Breast epithelium (tissue), 4 donors: ENCODE measurements at regions not wholly inside any gene's neighbourhood (a gene's known extent, or its start where the extent isn't known, plus 50 kb on each side); places are given as distances from the start of the nearest gene placed in this dataset.

Source experiments
- DNase-seq, 2 donors: peaks; one replicate each; pipeline ENCODE4 v3.0.0-alpha.2; 2019; ENCODE audit warnings: low spot score in 2 of 2
- H3K27ac ChIP-seq, 2 donors: fragments of 200-600 bp; sonication (generic) in 1 of 2; one replicate each; pipeline ENCODE4 v1.5.1; 2016 to 2019; ENCODE audit warnings: mild to moderate bottlenecking in 1 of 2
- H3K27me3 ChIP-seq, 2 donors: fragments of 200-600 bp; sonication (generic) in 1 of 2; one replicate each; pipeline versions ENCODE4 v1.5.1 to v1.6.0; 2017 to 2019; ENCODE audit warnings: control low read depth in 1 of 2, mild to moderate bottlenecking in 1 of 2
- H3K36me3 ChIP-seq: fragments of 200-600 bp; one replicate; pipeline ENCODE4 v1.5.1; 2019
- H3K4me1 ChIP-seq, 2 donors: fragments of 200-600 bp; sonication (generic); one replicate each; pipeline ENCODE4 v1.5.1; 2016 to 2019; ENCODE audit warnings: control low read depth in 1 of 2
- H3K4me3 ChIP-seq, 3 donors: fragments of 200-600 bp; sonication (generic); 1 replicate in 2 of 3; 2 replicates in 1 of 3; pipeline ENCODE4 v1.5.1; 2016 to 2019; ENCODE audit warnings: mild to moderate bottlenecking in 3 of 3, moderate library complexity in 2 of 3
- H3K9me3 ChIP-seq, 2 donors: fragments of 200-600 bp; sonication (generic) in 1 of 2; one replicate each; pipeline ENCODE4 v1.5.1; 2016 to 2019; ENCODE audit warnings: control low read depth in 1 of 2
- CTCF ChIP-seq, 3 donors: fragments of 450-650 bp; IDR thresholded peaks; one replicate each; pipeline ENCODE4 v1.5.1; 2016 to 2017; ENCODE audit warnings: antibody characterized with exemption in 3 of 3, mild to moderate bottlenecking in 3 of 3, moderate library complexity in 3 of 3
- POLR2A ChIP-seq: fragments of 450-650 bp; IDR thresholded peaks from one replicate; pipeline ENCODE4 v1.6.1; 2016; ENCODE audit warnings: antibody characterized with exemption, mild to moderate bottlenecking, moderate library complexity
- POLR2AphosphoS5 ChIP-seq, 3 donors: sonication (generic); formaldehyde crosslinking; IDR thresholded peaks; one replicate each; pipeline ENCODE4 v1.6.1; 2017; ENCODE audit warnings: antibody characterized with exemption in 3 of 3
- intact Hi-C: fragments of 100-400 bp; cut with DNase I; formaldehyde crosslinking; loops from one replicate; pipeline ENCODE4 v1.15.1; 2023; ENCODE audit warnings: low total_unique reads

GRCh38 chr12:58481811-58482210 is 438.5 kb downstream of the LRIG3 start:
- TF ChIP-seq CTCF (IDR thresholded peaks at IDR 0.05) (no peak), POLR2AphosphoS5 (IDR thresholded peaks at IDR 0.05) (no peak), POLR2A (no peak)
- intact Hi-C loops, result no loop called here

GRCh38 chr12:58487255-58487654 is 433.0 kb downstream of the LRIG3 start:
- Histone ChIP-seq H3K36me3 (no peaks in the 10 kb centered on the region), H3K4me3 (no peak overlapping the region), H3K27ac (no peak overlapping the region), H3K4me1 (no peaks in the 10 kb centered on the region), H3K27me3 (no peaks in the 10 kb centered on the region), H3K9me3 (no peaks in the 10 kb centered on the region)
- TF ChIP-seq POLR2AphosphoS5 (IDR thresholded peaks at IDR 0.05), result no peak
- TF ChIP-seq POLR2A, result no peak
- no peak for TF ChIP-seq CTCF (IDR thresholded peaks at IDR 0.05)
- no peak for DNase-seq
- intact Hi-C loops, result no loop called here

More at GRCh38 chr12:58481811-58482210, 438.5 kb downstream of the LRIG3 start:
- no peak for DNase-seq
- H3K4me3 ChIP-seq, result no peak overlapping the region
- H3K27ac ChIP-seq, result no peak overlapping the region
- no peaks in the 10 kb centered on the region for H3K27me3 ChIP-seq
- H3K4me1 ChIP-seq, result no peaks in the 10 kb centered on the region
- no peaks in the 10 kb centered on the region for H3K36me3 ChIP-seq
- H3K9me3 ChIP-seq, result no peaks in the 10 kb centered on the region

- Histone ChIP-seq H3K4me3 (no peak overlapping the region), H3K27ac (no peak overlapping the region), H3K4me1 (no peaks in the 10 kb centered on the region), H3K9me3 (no peaks in the 10 kb centered on the region), H3K36me3 (no peaks in the 10 kb centered on the region), H3K27me3 (no peaks in the 10 kb centered on the region)
- no peak for DNase-seq
- intact Hi-C loops, result no loop called here
- TF ChIP-seq POLR2A, result no peak
- no peak for TF ChIP-seq CTCF (IDR thresholded peaks at IDR 0.05)
- no peak for TF ChIP-seq POLR2AphosphoS5 (IDR thresholded peaks at IDR 0.05)
Observed at GRCh38 chr12:58487678-58488161, 432.6 kb downstream of the LRIG3 start.

- intact Hi-C loops, result no loop called here
Observed at GRCh38 chr12:58489394-58489793, 430.9 kb downstream of the LRIG3 start.

GRCh38 chr12:58491306-58491705 is 429.0 kb downstream of the LRIG3 start:
- no peak for TF ChIP-seq POLR2A
- no peak for TF ChIP-seq CTCF (IDR thresholded peaks at IDR 0.05)
- no peak for TF ChIP-seq POLR2AphosphoS5 (IDR thresholded peaks at IDR 0.05)
- no peaks in the 10 kb centered on the region for H3K36me3 ChIP-seq
- H3K4me1 ChIP-seq, result no peaks in the 10 kb centered on the region
- no peak for DNase-seq
- H3K27me3 ChIP-seq, result no peaks in the 10 kb centered on the region
- no peak overlapping the region for H3K4me3 ChIP-seq
- intact Hi-C loops, result no loop called here
- no peak overlapping the region for H3K27ac ChIP-seq
- H3K9me3 ChIP-seq, result no peaks in the 10 kb centered on the region

More at GRCh38 chr12:58489394-58489793, 430.9 kb downstream of the LRIG3 start:
- Histone ChIP-seq H3K27me3 (no peaks in the 10 kb centered on the region), H3K27ac (no peak overlapping the region), H3K4me3 (no peak overlapping the region), H3K4me1 (no peaks in the 10 kb centered on the region), H3K9me3 (no peaks in the 10 kb centered on the region), H3K36me3 (no peaks in the 10 kb centered on the region)
- no peak for TF ChIP-seq POLR2A
- TF ChIP-seq POLR2AphosphoS5 (IDR thresholded peaks at IDR 0.05), result no peak
- no peak for TF ChIP-seq CTCF (IDR thresholded peaks at IDR 0.05)
- no peak for DNase-seq
